ENCODE measurements at regions not wholly inside any gene's neighbourhood (a gene's known extent, or its start where the extent isn't known, plus 50 kb on each side); places are given as distances from the start of the nearest gene placed in this dataset.

DNA sequence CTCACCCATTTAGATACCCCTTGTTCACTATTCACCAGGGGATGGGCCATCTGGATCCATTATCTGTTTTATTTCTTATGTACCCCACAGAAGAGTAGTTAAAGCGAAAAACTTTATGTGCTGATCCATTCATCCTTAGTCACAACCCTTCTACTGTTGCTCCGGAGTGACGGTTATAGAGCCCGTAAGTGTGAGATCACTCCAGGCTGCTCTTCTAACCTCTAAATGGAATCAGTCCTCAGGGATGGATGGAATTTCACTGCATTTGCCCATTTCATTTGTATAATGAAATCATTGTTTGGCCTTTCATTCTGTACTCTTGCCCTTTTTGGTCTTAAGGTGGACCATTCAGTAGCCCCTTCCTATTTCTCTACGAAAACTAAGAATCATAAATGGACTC is 409.3 kb upstream of the RUNX1 start:
- TF ChIP-seq, protein P1, sequence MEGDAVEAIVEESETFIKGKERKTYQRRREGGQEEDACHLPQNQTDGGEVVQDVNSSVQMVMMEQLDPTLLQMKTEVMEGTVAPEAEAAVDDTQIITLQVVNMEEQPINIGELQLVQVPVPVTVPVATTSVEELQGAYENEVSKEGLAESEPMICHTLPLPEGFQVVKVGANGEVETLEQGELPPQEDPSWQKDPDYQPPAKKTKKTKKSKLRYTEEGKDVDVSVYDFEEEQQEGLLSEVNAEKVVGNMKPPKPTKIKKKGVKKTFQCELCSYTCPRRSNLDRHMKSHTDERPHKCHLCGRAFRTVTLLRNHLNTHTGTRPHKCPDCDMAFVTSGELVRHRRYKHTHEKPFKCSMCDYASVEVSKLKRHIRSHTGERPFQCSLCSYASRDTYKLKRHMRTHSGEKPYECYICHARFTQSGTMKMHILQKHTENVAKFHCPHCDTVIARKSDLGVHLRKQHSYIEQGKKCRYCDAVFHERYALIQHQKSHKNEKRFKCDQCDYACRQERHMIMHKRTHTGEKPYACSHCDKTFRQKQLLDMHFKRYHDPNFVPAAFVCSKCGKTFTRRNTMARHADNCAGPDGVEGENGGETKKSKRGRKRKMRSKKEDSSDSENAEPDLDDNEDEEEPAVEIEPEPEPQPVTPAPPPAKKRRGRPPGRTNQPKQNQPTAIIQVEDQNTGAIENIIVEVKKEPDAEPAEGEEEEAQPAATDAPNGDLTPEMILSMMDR (IDR thresholded peaks at IDR 0.05): no peak
- no peak for TF ChIP-seq POLR2AphosphoS5 (IDR thresholded peaks at IDR 0.05)

Measured in suprapubic skin (tissue), 3 donors.